HG03039 (cell line): ENCODE measurements at regions not wholly inside any gene's neighbourhood (a gene's known extent, or its start where the extent isn't known, plus 50 kb on each side); places are given as distances from the start of the nearest gene placed in this dataset.

Experiments used
- ATAC-seq: cut with Tn5 transposase; IDR thresholded peaks from one replicate; pipeline ENCODE4 v1.9.1; 2021; ENCODE audit warnings: mild to moderate bottlenecking, moderate library complexity; ENCODE audit not compliant: unreplicated experiment

DNA sequence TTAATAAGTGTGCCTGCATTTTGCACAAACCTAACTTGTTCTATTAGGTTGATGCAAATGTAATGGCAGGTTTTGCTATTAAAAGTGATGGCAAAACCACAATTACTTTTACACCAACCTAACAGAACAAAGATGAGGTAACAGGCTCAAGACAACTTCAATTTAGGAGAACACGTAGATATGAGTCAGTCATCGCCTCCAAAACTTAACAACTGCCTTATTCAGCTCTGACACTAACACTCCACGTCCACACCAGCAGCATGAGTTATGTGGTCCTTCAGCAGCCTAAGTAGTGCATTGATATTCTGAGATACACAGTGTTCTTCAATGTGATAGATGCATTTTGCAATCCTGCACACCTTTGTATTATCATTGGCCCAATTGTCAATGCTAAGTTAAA, 1175.1 kb upstream of the ACVR2A start:
- ATAC-seq, result no peak

- no peak for ATAC-seq
Observed at GRCh38 chr2:146666340-146666739, 1178.5 kb upstream of the ACVR2A start.

DNA sequence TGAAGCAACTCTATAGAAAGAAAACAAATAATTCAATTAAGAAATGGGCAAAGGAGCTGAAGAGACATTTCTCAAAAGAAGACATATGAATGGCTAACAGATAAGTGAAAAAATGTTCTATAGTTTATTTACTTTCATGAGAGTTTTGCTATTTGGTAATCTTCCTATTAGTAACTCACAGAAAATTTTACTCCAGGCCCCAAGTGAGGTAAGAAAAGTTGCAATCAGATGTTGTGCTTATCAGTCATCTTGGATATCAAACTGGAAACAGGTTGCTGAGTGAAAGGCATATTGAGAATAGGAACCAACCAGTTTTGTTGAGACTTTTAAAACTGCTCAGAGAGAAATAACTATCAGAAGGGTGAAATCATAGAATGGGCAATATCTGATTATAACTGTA, 1179.0 kb upstream of the ACVR2A start:
- ATAC-seq, result no peak

DNA sequence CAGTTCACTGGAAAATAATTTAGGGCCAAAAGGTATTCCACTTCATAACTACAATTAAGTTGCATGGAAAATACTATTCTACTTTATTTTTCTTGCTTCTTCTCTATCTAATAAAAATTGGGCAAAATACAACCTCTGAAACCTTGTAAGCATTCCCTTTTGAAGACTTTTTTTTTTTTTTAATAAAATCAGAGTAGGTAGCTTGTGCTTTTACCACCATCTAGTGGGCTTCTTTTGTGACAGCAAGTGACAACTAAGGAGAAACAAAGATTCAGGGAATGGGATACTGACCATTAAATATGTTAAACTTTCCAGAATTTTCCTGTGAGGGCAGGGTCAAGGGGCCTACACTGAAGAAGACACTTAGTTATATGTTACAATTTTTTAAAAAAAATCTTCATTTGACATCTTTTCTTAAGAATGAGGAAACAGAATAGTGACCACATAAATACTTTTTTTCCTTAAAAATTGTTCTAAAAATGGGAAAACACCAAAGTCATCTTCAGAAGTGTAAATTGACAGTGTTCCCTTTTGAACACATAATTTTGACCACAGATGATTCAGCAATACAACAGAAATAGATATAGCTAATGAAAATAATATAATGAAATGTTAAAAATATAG, 1183.2 kb upstream of the ACVR2A start:
- no peak for ATAC-seq

- ATAC-seq, result no peak
Observed at GRCh38 chr2:146659976-146660375, 1184.9 kb upstream of the ACVR2A start.

DNA sequence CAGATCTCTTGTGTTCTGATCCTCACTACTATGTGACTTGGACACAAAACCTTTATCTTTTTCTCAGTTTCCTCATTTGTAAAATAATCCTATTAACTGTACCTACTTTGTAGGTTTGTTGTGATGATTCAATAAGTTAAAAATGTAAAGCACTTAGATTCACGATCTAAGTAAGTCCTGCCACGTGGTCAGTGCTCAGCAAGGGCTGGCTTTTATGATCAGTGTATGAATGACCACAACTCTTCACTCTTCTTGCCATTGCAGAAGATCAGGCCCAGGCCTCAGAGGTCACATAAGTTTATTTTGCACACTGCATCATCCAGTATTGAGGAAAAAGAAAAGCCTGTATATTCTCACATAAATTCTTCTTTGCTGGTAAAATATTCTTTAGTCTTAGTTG, 1192.5 kb upstream of the ACVR2A start:
- ATAC-seq, result no peak

DNA sequence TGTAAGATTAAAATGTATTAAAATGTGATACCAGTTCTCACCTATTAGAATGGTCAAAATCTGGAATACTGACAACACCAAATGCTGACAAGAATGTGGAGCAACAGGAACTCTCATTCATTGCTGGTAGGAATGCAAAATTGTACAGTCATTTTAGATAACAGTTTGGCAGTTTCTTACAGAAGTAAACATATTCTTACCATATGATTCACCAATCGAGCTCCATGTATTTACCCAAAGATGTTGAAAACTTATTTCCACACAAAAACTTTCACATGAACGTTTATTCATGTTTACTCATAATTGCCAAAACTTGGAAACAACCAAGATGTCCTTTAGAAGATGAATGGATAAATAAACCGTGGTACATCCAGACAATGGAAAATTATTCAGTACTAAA, 1193.5 kb upstream of the ACVR2A start:
- no peak for ATAC-seq

- no peak for ATAC-seq
Observed at GRCh38 chr2:146642066-146642465, 1202.8 kb upstream of the ACVR2A start.

DNA sequence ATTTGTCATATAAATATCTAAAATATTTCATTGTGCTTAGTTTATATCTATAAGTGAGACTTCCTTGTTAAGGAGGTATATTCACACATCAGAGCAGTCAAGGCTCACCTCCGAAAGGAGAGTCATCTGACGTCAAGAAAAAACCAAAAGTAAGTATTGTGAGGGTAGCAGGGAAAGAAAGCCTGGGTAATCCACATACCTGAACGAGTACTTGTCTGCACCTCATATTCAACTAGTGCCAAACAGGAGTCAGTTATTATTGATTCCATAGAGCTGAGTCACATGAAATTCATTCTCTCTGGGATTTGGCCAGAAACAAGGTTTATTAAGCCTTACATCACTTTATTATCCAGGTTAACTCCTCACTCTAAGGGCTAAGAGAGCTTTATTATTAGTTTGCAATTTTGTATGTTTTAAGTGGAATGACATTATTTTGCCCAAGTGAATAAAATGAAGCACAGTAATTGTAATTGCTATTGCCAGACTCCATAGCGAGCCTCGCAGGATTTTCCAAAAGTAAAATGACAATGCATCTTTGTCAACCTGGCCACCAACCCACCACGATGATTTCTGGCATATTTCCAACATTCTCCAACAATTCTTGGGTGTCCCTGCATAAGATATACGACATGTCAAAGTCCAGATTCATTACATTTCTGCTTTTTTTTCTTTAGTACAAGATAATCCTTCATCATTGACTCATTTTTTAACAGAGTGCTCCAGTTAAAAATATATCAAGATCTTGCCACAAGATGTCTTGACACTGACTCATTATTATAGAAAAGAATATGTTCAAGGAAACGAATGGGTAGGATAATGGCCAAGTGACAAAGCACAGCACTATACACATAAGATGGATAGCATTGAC, 1210.4 kb upstream of the ACVR2A start:
- ATAC-seq, result no peak

GRCh38 chr2:146633159-146633558, 1211.7 kb upstream of the ACVR2A start:
- ATAC-seq, result no peak

GRCh38 chr2:146632707-146633106, 1212.1 kb upstream of the ACVR2A start:
- ATAC-seq, result no peak

DNA sequence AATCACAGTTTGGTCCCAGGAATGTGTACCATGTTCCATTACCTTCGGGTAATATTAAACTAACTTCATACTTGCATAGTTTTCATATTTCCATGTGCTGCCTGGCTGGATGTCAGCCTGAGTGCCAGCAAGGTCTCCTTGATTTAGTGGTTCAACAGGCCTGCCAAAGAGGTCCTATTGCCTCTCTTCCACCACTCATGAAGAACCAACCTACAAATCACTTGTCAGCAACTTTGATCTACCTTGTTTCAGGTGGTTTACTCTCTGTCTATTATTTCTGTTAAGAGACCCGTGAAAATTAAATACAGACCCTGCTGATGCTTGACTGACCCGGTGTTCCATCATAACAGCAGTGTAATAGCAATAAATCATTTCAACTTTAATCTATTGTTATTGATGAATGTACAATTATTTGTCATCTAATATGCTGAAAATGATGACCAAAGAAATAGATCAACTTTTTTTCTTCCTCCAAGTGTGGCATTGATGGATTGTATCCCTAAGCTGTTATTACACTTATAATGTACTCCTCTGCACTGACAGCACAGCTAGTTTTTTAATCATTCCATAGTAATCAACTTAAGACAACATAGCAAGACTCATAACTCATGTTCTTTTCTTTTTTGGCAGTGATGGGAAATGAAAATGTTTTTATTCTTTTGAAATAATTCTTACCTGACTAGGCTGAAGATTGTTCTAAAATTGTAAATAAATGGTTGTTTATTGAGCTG, 1220.2 kb upstream of the ACVR2A start:
- no peak for ATAC-seq

DNA sequence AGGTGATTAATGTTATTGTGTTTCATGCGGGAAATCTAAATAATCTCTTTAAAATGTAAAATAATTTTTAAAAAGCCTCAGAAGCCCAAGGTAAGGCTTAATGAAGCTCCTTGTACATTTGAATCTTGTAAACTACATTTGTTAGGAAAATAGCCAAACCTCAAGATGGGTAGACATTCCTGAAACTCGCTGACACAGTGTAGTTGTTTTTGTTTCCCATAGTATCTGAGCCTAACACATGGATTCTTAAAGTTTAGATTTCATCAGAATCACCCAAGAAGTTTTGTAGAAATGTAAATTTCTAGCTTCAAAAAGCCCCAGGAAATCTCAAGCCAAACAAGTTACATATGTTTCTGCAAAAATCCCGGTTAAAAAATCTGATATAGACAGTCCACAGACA, 1221.1 kb upstream of the ACVR2A start:
- no peak for ATAC-seq

DNA sequence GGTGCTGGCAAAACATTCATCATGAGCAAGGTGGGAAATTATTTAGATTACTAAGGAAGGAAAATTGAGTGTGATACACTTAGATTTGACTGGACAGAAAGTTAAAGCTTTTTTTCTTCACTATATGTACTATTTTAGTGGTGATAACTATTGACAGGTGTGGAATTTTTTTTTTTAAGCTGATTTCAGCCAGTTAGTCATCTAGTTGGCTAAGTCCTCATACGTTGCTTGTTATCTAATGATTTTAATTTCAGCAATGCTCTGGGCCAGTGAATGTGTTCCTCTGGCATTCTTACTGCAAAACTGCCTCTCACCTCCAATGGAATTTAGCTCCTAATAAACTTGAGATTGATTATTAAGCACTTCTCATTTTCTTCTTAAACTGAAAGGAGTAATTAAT, 1223.2 kb upstream of the ACVR2A start:
- no peak for ATAC-seq

DNA sequence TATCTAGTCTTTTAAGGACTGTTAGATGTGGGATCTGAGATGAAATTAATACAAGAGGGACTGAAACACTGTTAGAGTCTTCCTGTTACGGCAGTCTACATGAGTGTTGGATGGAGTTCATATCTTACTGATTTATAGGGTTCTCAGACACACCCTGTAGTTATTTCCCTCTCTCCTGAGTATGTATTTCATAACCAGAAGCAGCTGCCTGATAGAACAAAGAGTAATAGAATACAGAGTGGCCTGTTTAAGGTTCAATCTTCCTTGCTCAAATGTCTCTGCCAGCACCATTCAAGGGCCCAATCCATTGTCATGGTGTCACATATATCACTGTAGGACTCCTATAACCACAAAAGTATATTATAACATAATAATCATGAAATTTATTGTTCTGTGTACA, 1229.1 kb upstream of the ACVR2A start:
- ATAC-seq, result no peak

DNA sequence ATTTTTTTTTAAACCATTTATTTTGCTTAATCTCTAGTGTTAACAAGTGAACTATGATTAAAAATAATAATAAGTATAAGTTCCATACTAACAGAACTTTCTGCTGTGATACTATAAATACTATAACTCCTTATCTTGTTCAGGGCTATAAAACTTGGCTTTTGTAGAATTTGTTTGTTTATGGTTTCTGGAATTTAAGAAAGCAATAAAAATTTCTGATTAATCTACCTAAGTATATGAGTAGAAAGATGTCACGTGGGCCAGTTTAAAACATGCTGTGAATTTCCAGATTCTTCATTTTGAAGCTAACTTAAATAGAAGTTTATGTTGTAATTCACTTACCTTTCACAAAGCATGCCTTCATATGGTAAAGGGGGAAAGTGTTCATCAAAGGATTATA, 1236.3 kb upstream of the ACVR2A start:
- ATAC-seq, result no peak

DNA sequence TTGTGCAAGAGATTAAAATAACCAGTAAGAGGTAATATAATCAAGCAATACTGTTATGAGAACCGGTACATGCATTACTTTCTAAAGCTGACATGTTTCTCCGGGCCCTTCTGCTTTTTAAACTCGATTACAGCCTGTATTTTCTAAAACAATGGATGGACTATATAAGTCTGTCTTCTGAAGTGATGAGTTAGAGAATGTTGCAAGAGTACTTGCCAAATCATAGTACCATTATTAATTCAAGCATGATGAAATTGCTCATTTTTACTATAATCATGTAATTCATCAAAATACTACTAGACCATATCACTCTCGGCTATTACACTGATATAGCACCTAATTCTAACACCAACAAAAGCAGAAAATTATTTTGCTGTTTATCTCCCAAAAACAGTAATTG, 1240.3 kb upstream of the ACVR2A start:
- ATAC-seq, result no peak

DNA sequence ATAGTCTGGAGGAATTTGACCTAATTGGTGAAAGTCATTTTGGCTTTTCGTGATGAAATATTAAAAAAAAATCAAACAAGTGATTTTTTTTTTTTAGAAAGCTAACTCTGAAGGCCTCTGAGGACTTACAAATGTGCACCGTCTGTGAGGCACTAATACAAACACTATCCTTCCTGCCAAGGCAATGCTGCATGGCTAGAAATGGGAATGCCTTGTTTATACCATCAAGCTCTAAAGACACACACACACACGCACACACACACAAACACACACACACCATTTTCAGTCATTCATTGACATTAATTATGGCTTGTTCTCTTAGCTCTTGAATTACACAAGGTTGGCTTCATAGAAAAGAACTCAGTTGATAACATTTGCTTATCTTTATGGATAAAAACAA, 1242.0 kb upstream of the ACVR2A start:
- no peak for ATAC-seq

DNA sequence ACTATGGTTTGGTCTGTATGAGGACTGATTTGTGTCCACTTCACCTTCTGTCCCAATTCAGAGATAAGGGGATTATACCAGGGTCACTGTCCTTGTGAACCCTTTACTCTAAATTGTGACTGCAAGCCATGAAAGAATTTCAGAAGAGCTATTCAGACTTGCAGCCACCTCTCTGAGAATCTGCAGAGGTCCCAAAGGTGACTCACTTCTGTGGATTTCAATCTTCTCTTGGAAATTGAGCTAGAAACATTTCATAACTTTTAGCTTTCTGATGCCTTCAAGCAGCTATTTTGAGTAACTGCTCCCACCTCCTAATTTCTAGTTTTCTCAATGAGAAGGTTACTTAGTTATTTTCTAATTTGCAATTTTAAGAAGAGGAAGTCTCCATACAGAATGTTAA, 1242.4 kb upstream of the ACVR2A start:
- no peak for ATAC-seq

DNA sequence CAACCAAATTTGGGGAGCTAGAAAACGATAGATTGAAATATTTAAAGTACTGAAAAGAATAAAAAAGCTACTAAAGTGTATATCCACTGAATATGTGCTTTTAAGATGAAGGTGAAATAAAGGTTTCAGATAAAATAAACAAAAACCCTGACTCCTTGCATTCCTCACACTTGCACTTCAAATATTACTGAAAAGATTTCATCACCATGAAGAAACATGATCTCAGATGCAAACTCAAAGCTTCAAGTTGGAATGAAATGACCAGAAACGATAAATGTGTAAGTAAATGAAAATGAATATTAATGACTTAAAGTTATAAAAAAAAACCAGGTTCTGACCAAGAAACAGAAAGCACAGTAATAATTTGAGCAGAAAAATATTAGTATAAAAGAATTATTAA, 1246.0 kb upstream of the ACVR2A start:
- no peak for ATAC-seq

GRCh38 chr2:146597291-146597690, 1247.5 kb upstream of the ACVR2A start:
- no peak for ATAC-seq

DNA sequence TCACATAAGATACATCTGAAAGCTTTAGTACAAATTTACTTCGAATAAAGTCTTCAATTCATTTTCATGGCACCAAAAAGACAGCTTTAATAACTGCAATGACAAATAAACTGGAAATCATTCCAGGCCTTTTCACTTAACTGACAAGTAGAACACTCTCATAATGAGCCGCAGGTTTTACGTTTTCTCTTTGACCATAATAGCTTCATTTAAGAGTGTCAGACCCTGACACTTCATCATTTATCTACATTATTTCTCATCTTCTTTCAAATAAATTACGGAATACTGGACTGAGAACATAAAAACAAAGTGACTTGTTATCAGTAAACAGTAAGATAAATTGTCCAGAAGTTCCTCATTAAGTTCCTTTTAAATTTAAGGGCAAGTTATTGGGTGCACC, 1252.9 kb upstream of the ACVR2A start:
- no peak for ATAC-seq
